ENCODE measurements at regions not wholly inside any gene's neighbourhood (a gene's known extent, or its start where the extent isn't known, plus 50 kb on each side); places are given as distances from the start of the nearest gene placed in this dataset.
"Not testable (repeated sequence)": the region's sequence is repeated elsewhere in the genome, so short reads cannot be mapped to it uniquely, and the experiment has no call there.

DNA sequence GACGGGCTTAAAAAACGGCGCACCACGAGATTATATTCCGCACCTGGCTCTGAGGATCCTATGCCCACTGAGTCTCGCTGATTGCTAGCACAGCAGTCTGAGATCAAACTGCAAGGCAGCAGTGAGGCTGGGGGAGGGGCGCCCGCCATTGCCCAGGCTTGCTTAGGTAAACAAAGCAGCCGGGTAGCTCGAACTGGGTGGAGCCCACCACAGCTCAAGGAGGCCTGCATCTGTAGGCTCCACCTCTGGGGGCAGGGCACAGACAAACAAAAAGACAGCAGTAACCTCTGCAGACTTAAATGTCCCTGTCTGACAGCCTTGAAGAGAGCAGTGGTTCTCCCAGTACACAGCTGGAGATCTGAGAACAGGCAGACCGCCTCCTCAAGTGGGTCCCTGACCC is 725.6 kb downstream of the NUP35 start:
- H3K36me3 Mint-ChIP-seq (ENCODE audit: low read depth) = peaks cover 10% of the 10 kb centered on the region; the same call in 1 of the 3 replicates
- not testable (repeated sequence) for H2AFZ ChIP-seq; H3K4me1 ChIP-seq (ENCODE audit: insufficient read depth); H3K9me2 ChIP-seq (ENCODE audit: insufficient read depth); H3K79me2 ChIP-seq (replicated peaks; ENCODE audit: insufficient read depth); H3K4me2 ChIP-seq; H3K27me3 ChIP-seq (ENCODE audit: insufficient read depth); H3K27ac ChIP-seq (ENCODE audit: low read depth); H3K36me3 ChIP-seq (ENCODE audit: insufficient read depth); H3K4me1 Mint-ChIP-seq; H3K27me3 Mint-ChIP-seq (ENCODE audit: insufficient read depth, low read depth, poor library complexity); ATAC-seq; H3K4me3 ChIP-seq; DNase-seq (ENCODE audit: low spot score); H3K4me3 Mint-ChIP-seq; H3K27ac Mint-ChIP-seq; H3F3A ChIP-seq (replicated peaks; ENCODE audit: low read depth); H4K20me1 ChIP-seq (replicated peaks; ENCODE audit: insufficient read depth)
- peaks cover 21% of the 10 kb centered on the region for H3K9me3 Mint-ChIP-seq

DNA sequence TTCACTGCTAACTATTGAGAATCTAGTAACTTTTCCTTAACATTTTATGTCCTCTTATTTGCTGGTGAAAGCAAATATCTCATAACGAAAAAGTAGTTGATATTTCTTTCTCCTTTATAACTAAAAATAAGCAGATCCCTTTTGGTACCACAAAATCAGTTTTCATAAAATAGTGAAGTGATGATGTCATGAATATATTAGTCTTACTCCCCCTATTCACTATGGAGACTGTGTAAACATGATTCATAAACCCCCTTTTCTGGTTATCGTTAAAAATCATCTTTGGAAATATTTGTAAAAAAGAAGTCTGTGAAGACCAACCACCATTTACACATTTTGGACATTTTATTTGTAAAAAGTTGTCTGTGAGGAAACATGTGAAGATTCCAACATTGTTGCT is 734.9 kb downstream of the NUP35 start:
- Histone ChIP-seq H3K4me2 (no peak overlapping the region), H3K27me3 (ENCODE audit: insufficient read depth) (no peaks in the 10 kb centered on the region), H3K4me3 (no peak overlapping the region), H3F3A (replicated peaks; ENCODE audit: low read depth) (no peaks in the 10 kb centered on the region), H3K4me1 (ENCODE audit: insufficient read depth) (no peaks in the 10 kb centered on the region), H3K79me2 (replicated peaks; ENCODE audit: insufficient read depth) (no peaks in the 10 kb centered on the region), H3K9me2 (ENCODE audit: insufficient read depth) (no peaks in the 10 kb centered on the region), H3K27ac (ENCODE audit: low read depth) (no peak overlapping the region), H4K20me1 (replicated peaks; ENCODE audit: insufficient read depth) (no peaks in the 10 kb centered on the region), H2AFZ (no peak overlapping the region), H3K36me3 (ENCODE audit: insufficient read depth) (no peaks in the 10 kb centered on the region)
- no peaks in the 10 kb centered on the region for H3K36me3 Mint-ChIP-seq (ENCODE audit: low read depth)
- no peak overlapping the region for H3K27ac Mint-ChIP-seq
- no peak overlapping the region for H3K4me3 Mint-ChIP-seq
- no peaks in the 10 kb centered on the region for H3K27me3 Mint-ChIP-seq (ENCODE audit: insufficient read depth, low read depth, poor library complexity)
- TF ChIP-seq, protein P1, sequence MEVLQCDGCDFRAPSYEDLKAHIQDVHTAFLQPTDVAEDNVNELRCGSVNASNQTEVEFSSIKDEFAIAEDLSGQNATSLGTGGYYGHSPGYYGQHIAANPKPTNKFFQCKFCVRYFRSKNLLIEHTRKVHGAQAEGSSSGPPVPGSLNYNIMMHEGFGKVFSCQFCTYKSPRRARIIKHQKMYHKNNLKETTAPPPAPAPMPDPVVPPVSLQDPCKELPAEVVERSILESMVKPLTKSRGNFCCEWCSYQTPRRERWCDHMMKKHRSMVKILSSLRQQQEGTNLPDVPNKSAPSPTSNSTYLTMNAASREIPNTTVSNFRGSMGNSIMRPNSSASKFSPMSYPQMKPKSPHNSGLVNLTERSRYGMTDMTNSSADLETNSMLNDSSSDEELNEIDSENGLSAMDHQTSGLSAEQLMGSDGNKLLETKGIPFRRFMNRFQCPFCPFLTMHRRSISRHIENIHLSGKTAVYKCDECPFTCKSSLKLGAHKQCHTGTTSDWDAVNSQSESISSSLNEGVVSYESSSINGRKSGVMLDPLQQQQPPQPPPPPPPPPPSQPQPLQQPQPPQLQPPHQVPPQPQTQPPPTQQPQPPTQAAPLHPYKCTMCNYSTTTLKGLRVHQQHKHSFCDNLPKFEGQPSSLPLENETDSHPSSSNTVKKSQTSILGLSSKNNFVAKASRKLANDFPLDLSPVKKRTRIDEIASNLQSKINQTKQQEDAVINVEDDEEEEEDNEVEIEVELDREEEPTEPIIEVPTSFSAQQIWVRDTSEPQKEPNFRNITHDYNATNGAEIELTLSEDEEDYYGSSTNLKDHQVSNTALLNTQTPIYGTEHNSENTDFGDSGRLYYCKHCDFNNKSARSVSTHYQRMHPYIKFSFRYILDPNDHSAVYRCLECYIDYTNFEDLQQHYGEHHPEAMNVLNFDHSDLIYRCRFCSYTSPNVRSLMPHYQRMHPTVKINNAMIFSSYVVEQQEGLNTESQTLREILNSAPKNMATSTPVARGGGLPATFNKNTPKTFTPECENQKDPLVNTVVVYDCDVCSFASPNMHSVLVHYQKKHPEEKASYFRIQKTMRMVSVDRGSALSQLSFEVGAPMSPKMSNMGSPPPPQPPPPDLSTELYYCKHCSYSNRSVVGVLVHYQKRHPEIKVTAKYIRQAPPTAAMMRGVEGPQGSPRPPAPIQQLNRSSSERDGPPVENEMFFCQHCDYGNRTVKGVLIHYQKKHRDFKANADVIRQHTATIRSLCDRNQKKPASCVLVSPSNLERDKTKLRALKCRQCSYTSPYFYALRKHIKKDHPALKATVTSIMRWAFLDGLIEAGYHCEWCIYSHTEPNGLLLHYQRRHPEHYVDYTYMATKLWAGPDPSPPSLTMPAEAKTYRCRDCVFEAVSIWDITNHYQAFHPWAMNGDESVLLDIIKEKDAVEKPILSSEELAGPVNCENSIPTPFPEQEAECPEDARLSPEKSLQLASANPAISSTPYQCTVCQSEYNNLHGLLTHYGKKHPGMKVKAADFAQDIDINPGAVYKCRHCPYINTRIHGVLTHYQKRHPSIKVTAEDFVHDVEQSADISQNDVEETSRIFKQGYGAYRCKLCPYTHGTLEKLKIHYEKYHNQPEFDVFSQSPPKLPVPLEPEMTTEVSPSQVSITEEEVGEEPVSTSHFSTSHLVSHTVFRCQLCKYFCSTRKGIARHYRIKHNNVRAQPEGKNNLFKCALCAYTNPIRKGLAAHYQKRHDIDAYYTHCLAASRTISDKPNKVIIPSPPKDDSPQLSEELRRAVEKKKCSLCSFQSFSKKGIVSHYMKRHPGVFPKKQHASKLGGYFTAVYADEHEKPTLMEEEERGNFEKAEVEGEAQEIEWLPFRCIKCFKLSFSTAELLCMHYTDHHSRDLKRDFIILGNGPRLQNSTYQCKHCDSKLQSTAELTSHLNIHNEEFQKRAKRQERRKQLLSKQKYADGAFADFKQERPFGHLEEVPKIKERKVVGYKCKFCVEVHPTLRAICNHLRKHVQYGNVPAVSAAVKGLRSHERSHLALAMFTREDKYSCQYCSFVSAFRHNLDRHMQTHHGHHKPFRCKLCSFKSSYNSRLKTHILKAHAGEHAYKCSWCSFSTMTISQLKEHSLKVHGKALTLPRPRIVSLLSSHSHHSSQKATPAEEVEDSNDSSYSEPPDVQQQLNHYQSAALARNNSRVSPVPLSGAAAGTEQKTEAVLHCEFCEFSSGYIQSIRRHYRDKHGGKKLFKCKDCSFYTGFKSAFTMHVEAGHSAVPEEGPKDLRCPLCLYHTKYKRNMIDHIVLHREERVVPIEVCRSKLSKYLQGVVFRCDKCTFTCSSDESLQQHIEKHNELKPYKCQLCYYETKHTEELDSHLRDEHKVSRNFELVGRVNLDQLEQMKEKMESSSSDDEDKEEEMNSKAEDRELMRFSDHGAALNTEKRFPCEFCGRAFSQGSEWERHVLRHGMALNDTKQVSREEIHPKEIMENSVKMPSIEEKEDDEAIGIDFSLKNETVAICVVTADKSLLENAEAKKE (CRISPR knock-in tag; IDR thresholded peaks at IDR 0.05) = no peak
- TF ChIP-seq, protein P2, sequence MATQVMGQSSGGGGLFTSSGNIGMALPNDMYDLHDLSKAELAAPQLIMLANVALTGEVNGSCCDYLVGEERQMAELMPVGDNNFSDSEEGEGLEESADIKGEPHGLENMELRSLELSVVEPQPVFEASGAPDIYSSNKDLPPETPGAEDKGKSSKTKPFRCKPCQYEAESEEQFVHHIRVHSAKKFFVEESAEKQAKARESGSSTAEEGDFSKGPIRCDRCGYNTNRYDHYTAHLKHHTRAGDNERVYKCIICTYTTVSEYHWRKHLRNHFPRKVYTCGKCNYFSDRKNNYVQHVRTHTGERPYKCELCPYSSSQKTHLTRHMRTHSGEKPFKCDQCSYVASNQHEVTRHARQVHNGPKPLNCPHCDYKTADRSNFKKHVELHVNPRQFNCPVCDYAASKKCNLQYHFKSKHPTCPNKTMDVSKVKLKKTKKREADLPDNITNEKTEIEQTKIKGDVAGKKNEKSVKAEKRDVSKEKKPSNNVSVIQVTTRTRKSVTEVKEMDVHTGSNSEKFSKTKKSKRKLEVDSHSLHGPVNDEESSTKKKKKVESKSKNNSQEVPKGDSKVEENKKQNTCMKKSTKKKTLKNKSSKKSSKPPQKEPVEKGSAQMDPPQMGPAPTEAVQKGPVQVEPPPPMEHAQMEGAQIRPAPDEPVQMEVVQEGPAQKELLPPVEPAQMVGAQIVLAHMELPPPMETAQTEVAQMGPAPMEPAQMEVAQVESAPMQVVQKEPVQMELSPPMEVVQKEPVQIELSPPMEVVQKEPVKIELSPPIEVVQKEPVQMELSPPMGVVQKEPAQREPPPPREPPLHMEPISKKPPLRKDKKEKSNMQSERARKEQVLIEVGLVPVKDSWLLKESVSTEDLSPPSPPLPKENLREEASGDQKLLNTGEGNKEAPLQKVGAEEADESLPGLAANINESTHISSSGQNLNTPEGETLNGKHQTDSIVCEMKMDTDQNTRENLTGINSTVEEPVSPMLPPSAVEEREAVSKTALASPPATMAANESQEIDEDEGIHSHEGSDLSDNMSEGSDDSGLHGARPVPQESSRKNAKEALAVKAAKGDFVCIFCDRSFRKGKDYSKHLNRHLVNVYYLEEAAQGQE (IDR thresholded peaks at IDR 0.05; ENCODE audit: unreplicated experiment) = no peak
- no peak for TF ChIP-seq EZH2 (IDR thresholded peaks at IDR 0.05; ENCODE audit: low read depth, unreplicated experiment)
- no peak for TF ChIP-seq STAT1 (IDR thresholded peaks at IDR 0.05; ENCODE audit: unreplicated experiment)
- no peak for ATAC-seq
- no peak for DNase-seq (ENCODE audit: low spot score)
- H3K9me3 Mint-ChIP-seq = peaks cover 4% of the 10 kb centered on the region; the same call in 2 of the 3 replicates
- H3K4me1 Mint-ChIP-seq = no peaks in the 10 kb centered on the region

All from GM23338 (cell line).